Stimulated activated CD4-positive, alpha-beta T cell treated with anti-CD3 and anti-CD28 coated beads, Interleukin-15, amount 100 ng/mL, for 48 hours (primary cell): ENCODE measurements at regions not wholly inside any gene's neighbourhood (a gene's known extent, or its start where the extent isn't known, plus 50 kb on each side); places are given as distances from the start of the nearest gene placed in this dataset.

Source experiments
- DNase-seq, 2 donors: peaks; one replicate each; pipeline ENCODE4 v3.0.0-alpha.2; 2020; ENCODE audit warnings: low read depth in 2 of 2

DNA sequence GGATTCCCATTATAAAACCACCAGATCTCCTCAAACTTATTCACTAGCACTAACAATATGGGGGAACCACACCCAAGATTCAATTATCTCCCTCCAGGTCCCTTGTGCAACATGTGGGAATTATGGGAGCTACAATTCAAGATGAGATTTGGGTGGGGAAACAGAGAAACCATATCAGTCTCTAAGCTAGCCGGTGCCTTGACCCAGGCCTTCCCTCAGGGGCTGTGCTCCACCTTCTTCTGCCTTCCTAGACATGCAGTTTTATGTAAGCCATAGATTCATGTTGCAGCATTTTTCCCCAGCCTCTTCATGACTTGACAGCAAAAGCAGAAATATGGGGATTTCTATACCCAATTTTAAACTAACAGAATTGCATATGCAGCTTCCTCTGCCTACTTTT, 559.2 kb downstream of the TNS1 start:
- no peak for DNase-seq

DNA sequence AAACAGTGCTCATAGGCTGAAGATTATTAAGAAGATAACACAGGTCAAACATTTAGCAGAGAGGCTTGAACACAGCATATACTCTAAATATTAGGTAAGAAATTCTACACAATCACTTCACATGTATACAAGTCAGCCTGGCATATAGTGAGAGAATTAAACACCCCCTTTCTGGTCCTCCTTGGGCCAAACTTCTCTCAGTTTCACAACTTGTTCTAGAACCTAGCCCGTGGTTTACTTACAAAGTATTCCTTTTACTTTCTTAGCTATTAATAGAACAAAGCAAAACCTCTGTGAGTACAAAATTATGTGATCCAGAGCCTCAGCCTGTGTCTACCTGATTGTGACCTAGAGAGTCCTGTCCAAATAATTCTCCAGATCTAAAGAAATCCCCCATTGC, 562.8 kb downstream of the TNS1 start:
- no peak for DNase-seq

DNA sequence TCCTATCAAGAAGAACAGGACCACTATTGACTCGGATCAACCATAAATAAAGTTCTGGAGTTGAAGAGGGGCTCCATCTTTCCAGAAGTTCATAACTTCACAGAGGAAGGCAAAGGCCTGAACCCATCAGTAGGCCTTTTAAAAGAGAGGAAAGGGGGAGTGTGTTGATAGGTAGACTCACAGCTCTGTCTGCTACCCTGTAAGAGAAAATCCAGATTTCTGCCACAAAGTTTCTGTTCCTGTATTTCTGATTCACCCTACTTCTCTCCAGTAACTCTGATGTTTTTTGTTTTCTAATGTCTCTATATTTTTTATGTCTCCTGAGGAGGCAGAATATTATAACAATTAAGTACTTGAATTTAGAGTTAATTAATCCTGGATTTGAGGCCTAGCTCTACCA, 564.0 kb downstream of the TNS1 start:
- no peak for DNase-seq

DNA sequence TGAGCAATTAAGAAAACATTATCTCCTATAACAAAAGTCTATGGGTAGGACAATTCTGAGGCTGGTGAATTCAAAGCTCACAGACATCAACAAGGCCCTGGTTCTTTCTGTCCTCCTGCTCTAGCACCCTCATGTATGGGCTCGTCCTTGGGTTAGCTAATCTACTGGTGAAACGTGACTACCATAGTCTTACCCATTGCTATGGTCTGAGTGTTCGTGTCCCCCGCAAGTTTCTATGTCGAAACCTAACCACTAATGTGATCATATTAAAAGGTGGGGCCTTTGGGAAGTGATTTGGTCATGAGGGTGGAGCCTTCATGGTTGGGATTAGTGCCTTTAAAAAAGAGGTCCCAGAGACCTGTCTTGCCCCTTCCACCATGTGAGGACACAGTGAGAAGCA, 564.7 kb downstream of the TNS1 start:
- DNase-seq = no peak

DNA sequence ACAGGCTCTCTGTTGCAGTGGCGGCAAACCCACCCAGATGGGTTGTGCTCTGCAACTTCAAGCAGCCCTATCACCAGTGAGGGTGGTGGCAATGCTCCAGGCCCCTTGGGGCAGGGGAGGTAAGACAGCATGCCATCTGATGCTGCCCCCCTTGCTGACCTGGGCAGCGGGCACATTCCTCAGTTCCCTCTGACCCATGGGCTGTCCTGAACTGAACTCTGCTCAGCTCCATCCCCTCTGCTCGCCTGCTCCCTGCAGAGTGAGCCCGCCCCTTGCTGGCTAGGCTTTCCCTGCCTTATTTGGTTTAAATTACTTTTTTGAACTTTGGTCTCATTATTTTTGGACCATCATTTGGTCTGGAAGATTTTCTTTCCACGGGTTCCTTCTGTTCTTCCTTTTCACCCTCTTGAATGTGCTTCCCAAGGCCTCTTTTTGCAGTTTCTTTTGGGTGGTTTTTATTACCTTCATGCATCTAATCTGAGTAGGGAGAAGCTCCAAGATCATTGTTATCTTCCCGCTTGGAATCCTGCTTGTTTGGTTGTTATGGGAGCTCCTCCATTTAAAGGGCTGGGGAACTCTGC, 565.4 kb downstream of the TNS1 start:
- DNase-seq = no peak

DNA sequence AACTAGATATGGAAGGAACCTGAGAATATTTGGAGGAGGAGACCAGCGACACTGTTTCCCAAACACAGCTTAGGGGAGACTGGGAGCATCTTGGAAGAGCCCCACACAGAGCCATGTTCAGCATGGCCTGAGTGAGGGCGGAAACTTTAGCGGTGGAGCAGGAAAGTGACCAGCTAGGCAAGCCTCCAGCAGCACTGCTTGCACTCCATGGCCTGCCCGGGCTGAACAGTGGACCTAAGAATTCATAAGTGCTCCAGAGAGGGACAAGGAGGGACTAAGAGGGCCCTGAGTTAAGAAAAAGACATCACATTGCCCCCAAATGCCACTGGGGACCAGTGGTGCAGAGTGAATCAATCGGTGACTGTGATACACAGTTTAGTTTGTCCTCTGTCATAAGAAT, 566.4 kb downstream of the TNS1 start:
- DNase-seq = no peak

DNA sequence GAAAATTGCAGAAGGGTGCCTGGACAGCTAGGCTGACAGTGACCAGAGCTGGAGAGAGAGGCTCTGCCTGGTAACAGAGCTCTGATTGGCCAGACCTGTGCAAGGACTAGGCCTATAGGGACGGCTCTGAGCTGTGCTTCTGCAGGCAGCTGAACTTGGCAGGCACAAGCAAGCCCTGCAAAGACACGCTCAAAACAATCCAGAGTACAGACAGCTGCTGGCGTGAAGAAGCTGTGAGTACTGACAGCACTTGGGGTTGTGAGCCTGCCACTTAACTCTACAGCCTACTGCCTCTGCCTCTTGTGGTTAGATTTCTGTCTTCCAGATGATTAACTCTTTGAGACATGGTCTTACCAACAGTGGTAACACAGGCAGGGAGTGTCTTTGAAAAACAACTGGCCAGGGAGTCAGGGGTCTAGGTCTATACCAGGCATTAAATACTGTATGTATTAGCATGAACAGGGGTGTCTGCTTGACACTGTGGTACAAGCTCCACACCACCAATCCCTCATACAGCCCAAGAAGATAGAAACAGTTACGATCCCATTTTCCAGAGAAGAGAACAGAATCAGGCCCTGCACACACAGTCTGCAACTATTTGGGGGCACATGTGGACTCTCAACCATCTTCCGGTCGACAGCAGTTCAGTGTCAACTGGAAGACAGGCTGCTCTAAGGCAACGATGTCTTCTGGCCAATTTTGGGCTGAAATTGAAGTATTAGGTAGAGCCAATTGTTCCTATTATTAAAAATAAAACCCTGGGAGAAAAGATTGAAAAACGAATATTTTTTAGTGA, 568.4 kb downstream of the TNS1 start:
- DNase-seq = no peak

DNA sequence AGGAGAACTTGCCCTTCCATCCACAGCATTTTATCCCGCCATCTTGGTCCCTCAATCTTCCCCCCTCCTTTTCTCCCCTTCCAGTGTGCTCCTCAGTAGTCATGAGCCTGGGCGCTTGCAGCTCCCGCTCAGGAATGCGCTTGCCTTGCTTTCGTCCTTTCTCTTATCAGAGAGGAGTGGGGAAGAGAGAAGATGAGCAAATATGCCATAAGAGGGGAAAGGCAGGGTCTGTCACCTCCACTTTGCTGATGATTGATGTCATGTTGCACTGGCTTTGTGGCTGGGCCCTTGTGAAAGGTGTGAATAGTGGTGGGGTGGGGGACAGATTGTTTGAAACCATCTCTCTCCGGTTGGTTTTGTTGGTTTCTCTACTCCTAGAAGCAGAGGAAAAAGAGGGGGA, 569.3 kb downstream of the TNS1 start:
- DNase-seq = no peak

DNA sequence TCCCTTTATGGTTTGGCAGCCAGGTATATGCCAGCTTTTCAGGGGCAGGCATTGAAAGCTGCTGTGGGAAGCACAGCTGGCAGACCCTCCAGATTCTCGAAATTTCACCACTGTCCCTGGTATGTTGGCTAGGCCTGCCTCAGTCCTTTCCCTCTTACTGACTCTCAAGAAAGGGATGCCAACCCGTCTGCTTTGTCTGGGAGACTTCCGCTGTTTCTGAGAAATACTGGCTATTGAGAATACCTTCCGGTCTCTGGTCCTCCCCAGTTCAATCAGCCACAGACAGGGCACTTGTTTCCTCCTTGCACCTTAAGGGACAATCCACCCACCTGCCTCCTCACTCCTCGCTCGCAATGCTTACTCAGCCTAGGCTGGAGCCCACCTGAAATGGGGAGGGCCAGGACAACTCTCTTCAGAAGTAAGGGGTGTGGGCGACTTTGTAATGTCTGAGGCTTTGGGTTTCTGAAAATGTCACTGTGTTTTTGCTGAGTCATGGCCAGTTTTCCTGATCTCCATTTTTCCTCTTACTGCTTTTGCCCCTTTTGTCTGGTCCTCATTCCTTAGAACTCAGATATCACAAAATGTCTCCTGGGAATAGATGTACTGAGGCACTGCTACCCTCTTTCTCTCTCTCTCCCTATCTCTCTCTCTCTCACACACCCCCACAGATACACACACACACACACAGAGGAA, 571.1 kb downstream of the TNS1 start:
- no peak for DNase-seq

DNA sequence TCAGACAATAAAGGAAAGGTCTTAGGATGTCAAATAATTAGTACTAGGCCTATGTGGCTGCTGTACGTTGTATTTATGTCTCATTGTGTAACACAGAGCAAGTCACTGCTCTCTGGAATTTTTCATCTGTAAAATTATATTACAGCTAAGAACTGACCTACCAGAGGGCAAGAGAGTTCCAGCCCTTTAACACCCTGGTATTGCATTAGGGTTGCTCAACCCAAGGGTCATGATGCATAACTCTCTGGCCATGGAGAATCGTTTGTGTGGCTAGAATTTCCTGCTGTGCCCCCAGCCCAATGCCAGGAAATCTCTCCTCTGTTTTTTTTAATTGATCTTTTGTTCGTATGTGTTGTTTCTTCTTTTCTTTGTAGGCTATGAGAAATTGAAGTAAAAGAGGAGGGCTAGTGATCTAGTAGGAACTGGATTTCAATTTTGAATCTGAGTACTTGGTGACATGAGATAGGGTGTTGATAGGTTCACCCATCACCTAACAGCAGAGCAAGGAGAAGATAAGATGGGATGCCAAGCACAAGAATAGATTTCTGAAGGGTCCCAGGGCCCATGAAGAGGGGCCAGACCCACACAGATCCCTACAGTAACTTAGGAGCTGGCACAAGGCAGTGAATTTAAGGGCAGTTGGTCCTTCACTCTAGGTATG, 571.2 kb upstream of the TNP1 start:
- DNase-seq = no peak

DNA sequence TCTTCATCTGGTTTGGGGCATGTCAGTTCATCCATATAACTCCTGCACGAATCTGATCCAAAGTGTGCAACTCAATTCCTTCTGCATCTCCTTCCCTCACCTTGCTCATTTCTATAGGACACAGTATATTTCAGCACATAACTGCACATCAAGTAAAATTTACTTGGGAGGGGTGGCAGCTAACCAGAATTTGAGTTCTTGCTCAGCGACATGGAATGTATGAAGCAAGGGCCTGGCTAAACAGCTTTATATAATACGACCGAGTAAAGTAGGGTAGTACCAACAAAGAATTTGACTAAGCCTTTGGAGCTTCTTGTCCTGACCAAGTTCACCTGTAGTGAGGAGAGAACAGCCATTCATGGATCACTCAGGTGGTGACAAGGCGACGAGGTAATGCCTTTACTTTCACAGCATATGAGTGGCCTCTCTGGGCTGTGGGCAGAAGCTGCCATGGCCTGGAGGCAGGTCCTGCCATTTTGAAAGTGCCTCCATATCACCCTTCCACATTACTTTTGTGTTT, 570.2 kb upstream of the TNP1 start:
- no peak for DNase-seq

DNA sequence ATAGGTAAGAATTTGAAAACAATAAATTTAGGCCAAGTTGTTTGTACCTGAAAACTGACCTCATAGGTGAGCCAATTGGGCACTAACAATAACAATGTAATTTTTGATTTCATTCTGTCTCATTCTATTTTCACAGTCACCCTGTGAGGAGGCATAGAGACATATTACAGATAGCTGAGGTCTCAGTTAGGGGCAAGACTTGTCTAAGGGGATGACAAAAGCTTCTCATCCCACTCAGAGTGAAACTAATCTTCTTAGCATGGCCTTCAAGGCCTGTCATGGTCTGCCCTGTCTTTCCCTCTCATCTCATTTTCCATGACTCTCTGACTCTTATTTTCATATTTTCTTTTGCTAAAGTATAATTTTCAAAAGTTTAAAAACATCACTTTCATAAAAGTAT, 562.0 kb upstream of the TNP1 start:
- no peak for DNase-seq

DNA sequence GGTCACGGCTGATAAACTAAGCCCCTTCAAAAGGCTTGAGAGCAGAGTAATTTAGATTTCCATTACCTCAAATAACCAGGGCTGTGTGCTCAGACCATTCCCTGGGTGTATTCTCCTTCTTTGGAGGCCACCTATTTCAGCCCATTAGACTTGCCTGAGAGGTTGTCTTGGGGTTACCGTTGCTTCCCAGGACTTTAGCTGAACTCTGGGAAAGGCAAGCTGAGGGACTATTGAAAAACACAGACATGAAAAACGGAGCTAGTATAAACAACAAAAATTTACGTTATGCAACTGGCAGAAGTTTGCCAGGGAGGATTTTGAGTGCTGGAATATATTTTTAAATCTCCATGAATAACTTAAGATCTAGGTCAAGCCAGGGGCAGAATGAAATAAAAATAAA, 561.0 kb upstream of the TNP1 start:
- DNase-seq = no peak

DNA sequence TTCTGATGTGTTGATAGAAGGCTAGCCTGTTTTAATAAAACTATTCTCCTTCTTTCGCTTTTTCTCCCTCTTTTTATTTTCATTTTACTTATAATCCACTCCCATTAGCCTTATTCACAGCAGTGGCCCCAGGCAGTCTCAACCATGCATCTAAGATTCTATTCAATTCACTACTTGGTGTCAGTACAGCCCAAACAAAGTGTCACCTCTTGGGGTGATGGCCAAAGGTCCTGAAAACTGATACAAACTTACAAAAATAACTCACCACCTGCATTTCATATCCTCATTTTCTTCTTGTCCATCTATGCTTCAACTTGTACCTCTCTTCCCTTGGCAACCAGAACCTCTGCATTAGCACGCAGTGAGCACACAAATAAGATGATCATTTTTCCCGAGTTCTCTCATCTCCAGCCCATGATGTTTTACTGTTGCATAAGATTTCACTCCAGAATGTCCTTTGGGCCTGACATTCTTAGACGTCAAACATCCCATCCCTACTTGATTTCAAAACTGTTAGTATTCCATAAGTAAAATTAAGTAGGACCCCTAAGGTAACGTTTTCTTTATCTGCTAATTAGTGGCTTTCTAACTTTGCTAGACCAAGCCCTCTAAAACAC, 559.3 kb upstream of the TNP1 start:
- no peak for DNase-seq

DNA sequence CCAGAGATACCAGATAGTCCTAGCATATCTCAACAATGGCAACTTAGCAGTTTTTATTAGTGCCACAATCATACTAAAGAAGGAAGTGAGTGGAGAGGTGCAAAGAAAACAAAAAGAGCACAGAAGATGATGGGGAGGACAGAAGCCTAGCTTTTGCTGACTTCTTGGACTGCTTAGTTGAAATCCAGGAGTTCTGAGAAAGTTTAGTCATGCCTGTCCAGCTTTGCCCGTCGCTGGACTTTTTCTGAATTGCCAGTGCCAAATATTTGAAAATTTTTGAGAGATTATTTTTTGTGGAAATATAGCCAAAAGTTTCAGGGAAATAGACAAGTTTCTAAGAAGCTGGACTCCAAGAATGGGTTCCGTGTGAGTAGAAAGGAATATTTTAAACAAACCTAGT, 558.7 kb upstream of the TNP1 start:
- no peak for DNase-seq

DNA sequence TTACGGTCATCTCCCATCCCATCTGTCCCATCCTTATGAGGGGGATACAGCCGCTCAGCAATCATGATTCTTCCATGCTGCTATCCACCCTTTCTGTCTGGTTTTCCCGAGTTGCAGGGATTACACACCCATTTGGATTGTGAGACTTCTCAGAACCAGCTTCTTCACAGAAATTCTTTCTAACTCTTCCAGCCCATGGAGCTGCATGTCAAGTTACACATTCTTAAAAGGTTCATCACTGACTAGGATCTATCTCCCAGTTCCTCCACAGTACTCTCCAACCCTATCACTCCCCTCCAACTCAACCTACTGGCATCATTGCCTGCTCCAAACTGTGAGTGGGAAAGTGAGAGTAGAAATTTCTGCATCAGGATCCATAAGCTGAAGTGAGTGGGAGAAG, 558.2 kb upstream of the TNP1 start:
- no peak for DNase-seq

DNA sequence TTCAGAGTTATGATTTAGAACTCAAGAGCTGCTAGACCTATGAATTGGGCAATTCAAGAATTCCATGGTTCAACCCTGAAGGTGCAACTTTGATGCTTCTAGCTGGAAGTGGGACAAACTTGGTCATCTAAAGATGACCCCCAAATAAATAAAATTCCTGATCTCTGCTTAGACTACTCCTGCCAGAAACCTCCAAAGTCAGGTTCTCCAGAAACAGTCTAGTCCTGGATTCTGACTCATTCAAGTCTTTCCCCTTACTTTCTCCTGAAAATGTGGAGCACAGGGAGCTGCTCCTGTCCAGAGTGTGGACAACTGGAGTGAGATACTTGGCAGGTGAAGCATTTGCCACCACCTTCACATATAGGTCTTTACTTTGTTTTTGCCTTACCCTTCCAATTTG, 557.7 kb upstream of the TNP1 start:
- no peak for DNase-seq

DNA sequence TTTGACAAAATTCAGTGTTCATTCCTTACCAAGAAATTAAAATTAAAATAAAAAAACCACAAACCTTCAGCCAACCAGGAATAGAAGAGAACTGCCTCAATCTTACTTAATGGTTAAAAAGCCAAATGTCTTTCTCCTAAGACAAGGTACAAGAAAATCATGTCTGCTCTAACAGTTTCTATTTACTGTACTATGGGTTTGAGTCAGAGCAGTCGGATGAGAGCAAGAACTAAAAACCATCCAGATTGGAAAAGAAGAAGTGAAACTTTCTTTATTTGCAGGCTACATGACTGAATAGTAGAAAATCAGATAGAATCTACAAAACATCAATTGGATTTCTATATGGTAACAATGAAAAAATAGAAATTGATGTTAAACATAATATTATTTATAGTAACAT, 555.5 kb upstream of the TNP1 start:
- DNase-seq = no peak

DNA sequence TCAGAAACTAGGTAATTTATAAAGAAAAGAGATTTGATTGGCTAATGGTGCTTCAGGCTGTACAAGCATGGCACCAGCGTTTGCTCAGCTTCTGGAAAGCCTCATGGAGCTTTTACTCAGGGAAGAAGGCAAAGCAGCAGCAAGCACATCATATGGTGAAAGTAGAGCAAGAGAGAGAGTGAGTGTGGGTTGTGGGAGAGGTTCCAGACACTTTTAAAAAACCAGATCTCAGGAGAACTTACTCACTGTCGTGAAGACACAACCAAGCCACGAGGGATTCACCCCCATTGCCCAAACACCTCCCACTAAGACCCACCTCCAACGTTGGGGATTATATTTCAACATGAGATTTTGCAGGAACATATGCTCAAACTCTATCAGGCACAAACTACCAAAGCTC, 554.6 kb upstream of the TNP1 start:
- no peak for DNase-seq

DNA sequence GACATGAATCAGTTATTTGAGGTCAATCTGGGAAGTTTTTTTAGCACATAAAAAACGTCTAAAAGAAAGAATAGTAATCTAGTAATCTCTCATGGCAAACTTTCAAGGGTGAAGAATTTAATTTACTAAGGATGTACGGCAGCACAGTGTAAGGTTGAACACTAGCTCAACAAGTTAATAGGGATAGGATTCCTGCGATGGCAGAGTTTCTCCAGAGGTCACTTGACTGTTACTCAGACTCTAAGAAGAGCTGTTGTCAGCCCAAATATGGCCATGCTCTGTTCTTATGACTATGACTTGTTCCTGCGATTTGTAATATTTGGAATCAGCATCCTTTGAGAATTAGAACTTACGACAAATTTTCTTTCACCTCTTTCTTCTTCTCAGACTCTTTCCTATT, 553.3 kb upstream of the TNP1 start:
- DNase-seq = no peak

DNA sequence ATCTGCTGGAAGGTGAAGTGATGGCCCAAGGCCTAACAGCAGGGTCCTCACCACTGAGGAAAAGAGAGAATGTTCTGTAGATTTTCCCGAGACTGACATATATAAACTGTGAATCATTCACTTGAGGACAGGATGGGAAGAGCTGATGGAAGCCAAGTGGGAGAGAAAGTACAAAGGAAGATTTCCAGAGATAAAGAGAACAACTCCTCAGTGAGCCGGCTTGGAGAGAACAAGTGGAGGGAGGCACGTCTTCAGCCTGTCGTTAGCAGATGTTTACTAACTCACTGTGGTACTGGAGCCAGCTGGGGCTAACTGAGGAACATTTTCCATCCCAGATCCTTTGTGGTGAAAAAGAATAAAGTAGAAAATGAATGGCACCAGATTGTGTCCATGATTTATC, 552.9 kb upstream of the TNP1 start:
- DNase-seq = no peak

DNA sequence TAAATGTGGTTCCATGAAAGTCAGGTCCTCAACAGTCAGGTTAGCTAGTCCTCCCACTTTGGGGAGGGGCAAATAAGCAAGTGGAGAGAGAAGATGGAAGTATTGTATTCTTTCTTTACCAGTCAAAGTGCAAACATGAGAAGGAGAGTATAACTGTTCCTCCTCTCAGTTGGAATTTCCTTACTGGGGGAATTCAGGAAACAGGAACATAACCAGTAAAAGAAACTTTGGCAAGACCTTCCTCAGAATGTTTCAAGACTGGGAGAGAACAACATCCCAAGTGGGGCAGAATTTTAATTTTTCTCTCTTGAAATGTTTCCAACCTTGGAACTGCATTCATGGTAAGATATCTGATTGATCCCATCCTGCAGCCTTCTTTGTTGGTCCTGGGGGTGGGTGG, 552.4 kb upstream of the TNP1 start:
- no peak for DNase-seq
